GM23338 (cell line): ENCODE measurements at regions not wholly inside any gene's neighbourhood (a gene's known extent, or its start where the extent isn't known, plus 50 kb on each side); places are given as distances from the start of the nearest gene placed in this dataset.

Experiments
- ATAC-seq: fragments of 200-7000 bp; cut with Tn5 transposase; 3 replicates; pipeline ENCODE4 v1.9.1; 2020
- DNase-seq: peaks from one replicate; pipeline ENCODE4 v3.0.0-alpha.2; 2015; ENCODE audit warnings: low spot score
- H2AFZ ChIP-seq: fragments of 200-600 bp; sonication (generic); 2 replicates; pipeline ENCODE4 v1.8.0; 2016; ENCODE audit warnings: antibody characterized with exemption, mild to moderate bottlenecking, moderate library complexity
- H3F3A ChIP-seq: fragments of 200-600 bp; sonication (generic); replicated peaks from 2 replicates; pipeline ENCODE4 v1.8.0; 2017; ENCODE audit warnings: antibody characterized with exemption, mixed run types, low read depth
- H3K27ac ChIP-seq: fragments of 200-600 bp; sonication (generic); 2 replicates; pipeline ENCODE4 v1.6.1; 2016; ENCODE audit warnings: low read depth
- H3K27me3 ChIP-seq: fragments of 200-600 bp; sonication (generic); 2 replicates; pipeline ENCODE4 v1.8.0; 2016; ENCODE audit warnings: mild to moderate bottlenecking, mixed run types, moderate library complexity; ENCODE audit not compliant: insufficient read depth
- H3K36me3 ChIP-seq: fragments of 200-600 bp; sonication (generic); 2 replicates; pipeline ENCODE4 v1.8.0; 2016; ENCODE audit warnings: mild to moderate bottlenecking; ENCODE audit not compliant: insufficient read depth
- H3K4me1 ChIP-seq: fragments of 200-600 bp; sonication (generic); 2 replicates; pipeline ENCODE4 v1.8.0; 2016; ENCODE audit warnings: mild to moderate bottlenecking, moderate library complexity; ENCODE audit not compliant: insufficient read depth
- H3K4me2 ChIP-seq: fragments of 200-600 bp; sonication (generic); 2 replicates; pipeline ENCODE4 v1.7.1; 2017; ENCODE audit warnings: mixed run types
- H3K4me3 ChIP-seq: fragments of 200-600 bp; sonication (generic); 2 replicates; pipeline ENCODE4 v1.6.1; 2016; ENCODE audit warnings: mixed run types
- H3K79me2 ChIP-seq: fragments of 200-600 bp; sonication (generic); replicated peaks from 2 replicates; pipeline ENCODE4 v1.8.0; 2017; ENCODE audit warnings: mild to moderate bottlenecking; ENCODE audit not compliant: insufficient read depth
- H3K9me2 ChIP-seq: fragments of 200-600 bp; sonication (generic); 2 replicates; pipeline ENCODE4 v1.8.0; 2017; ENCODE audit not compliant: insufficient read depth
- H4K20me1 ChIP-seq: fragments of 200-600 bp; sonication (generic); replicated peaks from 2 replicates; pipeline ENCODE4 v1.8.0; 2017; ENCODE audit warnings: mild to moderate bottlenecking; ENCODE audit not compliant: insufficient read depth
- H3K27ac Mint-ChIP-seq: 2 replicates; pipeline ENCODE4 v1.8.0; 2020; ENCODE audit warnings: inconsistent platforms, mild to moderate bottlenecking, moderate library complexity, mixed read lengths
- H3K27me3 Mint-ChIP-seq: 3 replicates; pipeline ENCODE4 v1.8.0; 2022; ENCODE audit warnings: low read depth, mild to moderate bottlenecking, moderate library complexity, mixed read lengths, inconsistent platforms; ENCODE audit not compliant: insufficient read depth, poor library complexity
- H3K36me3 Mint-ChIP-seq: 3 replicates; pipeline ENCODE4 v1.8.0; 2021; ENCODE audit warnings: low read depth, mild to moderate bottlenecking, inconsistent platforms, moderate library complexity, mixed read lengths
- H3K4me1 Mint-ChIP-seq: 3 replicates; pipeline ENCODE4 v1.8.0; 2020; ENCODE audit warnings: mild to moderate bottlenecking, inconsistent platforms, mixed read lengths
- H3K4me3 Mint-ChIP-seq: 3 replicates; pipeline ENCODE4 v1.8.0; 2021; ENCODE audit warnings: moderate library complexity, mild to moderate bottlenecking, inconsistent platforms, mixed read lengths
- H3K9me3 Mint-ChIP-seq: 3 replicates; pipeline ENCODE4 v1.8.0; 2020; ENCODE audit warnings: moderate library complexity, mild to moderate bottlenecking, inconsistent platforms, mixed read lengths
- EZH2 ChIP-seq: fragments of 200-600 bp; sonication (generic); IDR thresholded peaks from one replicate; pipeline ENCODE4 v1.8.0; 2017; ENCODE audit warnings: antibody characterized with exemption, mild to moderate bottlenecking, low read depth; ENCODE audit not compliant: unreplicated experiment
- POLR2AphosphoS5 ChIP-seq: IDR thresholded peaks from 2 replicates; pipeline ENCODE4 v1.6.1; 2016; ENCODE audit warnings: antibody characterized with exemption, low read depth
- REST ChIP-seq: IDR thresholded peaks from one replicate; pipeline ENCODE4 v1.6.1; 2018; ENCODE audit warnings: antibody characterized with exemption; ENCODE audit not compliant: unreplicated experiment
- STAT1 ChIP-seq: IDR thresholded peaks from one replicate; pipeline ENCODE4 v1.6.1; 2016; ENCODE audit warnings: antibody characterized with exemption; ENCODE audit not compliant: unreplicated experiment

- TF ChIP-seq POLR2AphosphoS5 (no peak), STAT1 (no peak), REST (no peak), EZH2 (no peak)
- no peak overlapping the region for H3K4me2 ChIP-seq
- Mint-ChIP-seq H3K4me3 (no peak overlapping the region), H3K27me3 (peaks cover 2% of the 10 kb centered on the region), H3K4me1 (no peaks in the 10 kb centered on the region), H3K27ac (no peak overlapping the region), H3K36me3 (peaks cover 52% of the 10 kb centered on the region), H3K9me3 (peaks cover 66% of the 10 kb centered on the region)
- no peak overlapping the region for H2AFZ ChIP-seq
- H3K79me2 ChIP-seq, result no peaks in the 10 kb centered on the region
- H3K4me3 ChIP-seq, result no peak overlapping the region; the same call in 1 of the 2 replicates
- no peak overlapping the region for H3K27ac ChIP-seq
- H3K9me2 ChIP-seq, result no peaks in the 10 kb centered on the region
- H3K36me3 ChIP-seq, result 0 out of 2 replicates have a peak, but pooled peaks cover 11% of the 10 kb centered on the region
- DNase-seq (no peak), ATAC-seq (no peak)
- no peaks in the 10 kb centered on the region for H3F3A ChIP-seq
- H3K4me1 ChIP-seq, result no peaks in the 10 kb centered on the region
- H4K20me1 ChIP-seq, result no peaks in the 10 kb centered on the region
- no peaks in the 10 kb centered on the region for H3K27me3 ChIP-seq
Measured at GRCh38 chr20:29123861-29124260, 2133.6 kb upstream of the DEFB115 start.
